ENCODE measurements at regions not wholly inside any gene's neighbourhood (a gene's known extent, or its start where the extent isn't known, plus 50 kb on each side); places are given as distances from the start of the nearest gene placed in this dataset.

- TF ChIP-seq, protein P1, sequence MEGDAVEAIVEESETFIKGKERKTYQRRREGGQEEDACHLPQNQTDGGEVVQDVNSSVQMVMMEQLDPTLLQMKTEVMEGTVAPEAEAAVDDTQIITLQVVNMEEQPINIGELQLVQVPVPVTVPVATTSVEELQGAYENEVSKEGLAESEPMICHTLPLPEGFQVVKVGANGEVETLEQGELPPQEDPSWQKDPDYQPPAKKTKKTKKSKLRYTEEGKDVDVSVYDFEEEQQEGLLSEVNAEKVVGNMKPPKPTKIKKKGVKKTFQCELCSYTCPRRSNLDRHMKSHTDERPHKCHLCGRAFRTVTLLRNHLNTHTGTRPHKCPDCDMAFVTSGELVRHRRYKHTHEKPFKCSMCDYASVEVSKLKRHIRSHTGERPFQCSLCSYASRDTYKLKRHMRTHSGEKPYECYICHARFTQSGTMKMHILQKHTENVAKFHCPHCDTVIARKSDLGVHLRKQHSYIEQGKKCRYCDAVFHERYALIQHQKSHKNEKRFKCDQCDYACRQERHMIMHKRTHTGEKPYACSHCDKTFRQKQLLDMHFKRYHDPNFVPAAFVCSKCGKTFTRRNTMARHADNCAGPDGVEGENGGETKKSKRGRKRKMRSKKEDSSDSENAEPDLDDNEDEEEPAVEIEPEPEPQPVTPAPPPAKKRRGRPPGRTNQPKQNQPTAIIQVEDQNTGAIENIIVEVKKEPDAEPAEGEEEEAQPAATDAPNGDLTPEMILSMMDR (IDR thresholded peaks at IDR 0.05) = no peak
- TF ChIP-seq POLR2A (IDR thresholded peaks at IDR 0.05) = no peak
Observed at GRCh38 chrX:137891431-137891830, 325.5 kb downstream of the ZIC3 start.
